HFF-Myc (cell line): ENCODE measurements at regions not wholly inside any gene's neighbourhood (a gene's known extent, or its start where the extent isn't known, plus 50 kb on each side); places are given as distances from the start of the nearest gene placed in this dataset.

Source experiments
- DNase-seq: peaks from one replicate; pipeline ENCODE4 v3.0.0-alpha.2; 2011; ENCODE audit warnings: low read depth; ENCODE audit errors: extremely low read depth
- H3K4me3 ChIP-seq: replicated peaks from 2 replicates; pipeline ENCODE4 v1.5.1; 2011; ENCODE audit warnings: low read depth, mild to moderate bottlenecking, control low read depth, low read length
- CTCF ChIP-seq: IDR thresholded peaks from 2 replicates; pipeline ENCODE4 v1.5.1; 2012; ENCODE audit warnings: mild to moderate bottlenecking, low read depth, low read length, control low read depth; ENCODE audit errors: missing control alignments

GRCh38 chr12:41762691-41763090, 382.0 kb downstream of the GXYLT1 start:
- H3K4me3 ChIP-seq: no peak overlapping the region
- TF ChIP-seq CTCF: no peak
- no peak for DNase-seq

GRCh38 chr12:41745593-41745992, 399.1 kb downstream of the GXYLT1 start:
- no peak for DNase-seq
- TF ChIP-seq CTCF: no peak
- no peak overlapping the region for H3K4me3 ChIP-seq

- no peak for TF ChIP-seq CTCF
- DNase-seq: no peak
- H3K4me3 ChIP-seq: no peak overlapping the region
Observed at GRCh38 chr12:41743835-41744234, 400.8 kb downstream of the GXYLT1 start.

- no peak for DNase-seq
- no peak for TF ChIP-seq CTCF
- no peak overlapping the region for H3K4me3 ChIP-seq
Observed at GRCh38 chr12:41739066-41739465, 405.6 kb downstream of the GXYLT1 start.

- no peak for DNase-seq
- H3K4me3 ChIP-seq: no peak overlapping the region
- TF ChIP-seq CTCF: no peak
Observed at GRCh38 chr12:41737423-41737822, 407.3 kb downstream of the GXYLT1 start.

GRCh38 chr12:41736436-41736835, 408.2 kb downstream of the GXYLT1 start:
- TF ChIP-seq CTCF: no peak
- no peak overlapping the region for H3K4me3 ChIP-seq
- no peak for DNase-seq

GRCh38 chr12:41731691-41732090, 413.0 kb downstream of the GXYLT1 start:
- no peak for DNase-seq
- TF ChIP-seq CTCF: no peak
- no peak overlapping the region for H3K4me3 ChIP-seq
